Lower lobe of right lung (tissue), 2 donors: ENCODE measurements at regions not wholly inside any gene's neighbourhood (a gene's known extent, or its start where the extent isn't known, plus 50 kb on each side); places are given as distances from the start of the nearest gene placed in this dataset.

Source experiments
- ATAC-seq, 2 donors: fragments of 200-7000 bp; cut with Tn5 transposase; one replicate each; pipeline ENCODE4 v1.9.1; 2020 to 2022; ENCODE audit warnings: mild to moderate bottlenecking in 2 of 2, moderate library complexity in 2 of 2
- DNase-seq: peaks from one replicate; pipeline ENCODE4 v3.0.0-alpha.2; 2020
- H3K27ac ChIP-seq: fragments of 200-600 bp; one replicate; pipeline ENCODE4 v1.8.0; 2022
- H3K27me3 ChIP-seq: fragments of 200-600 bp; one replicate; pipeline ENCODE4 v1.8.0; 2022; ENCODE audit warnings: low read depth
- H3K36me3 ChIP-seq: fragments of 200-600 bp; one replicate; pipeline ENCODE4 v1.8.0; 2022; ENCODE audit warnings: mild to moderate bottlenecking
- H3K4me1 ChIP-seq: fragments of 200-600 bp; one replicate; pipeline ENCODE4 v1.8.0; 2022
- H3K4me3 ChIP-seq: fragments of 200-600 bp; one replicate; pipeline ENCODE4 v1.8.0; 2022; ENCODE audit warnings: mild to moderate bottlenecking
- H3K9me3 ChIP-seq: fragments of 200-600 bp; one replicate; pipeline ENCODE4 v1.8.0; 2022
- intact Hi-C: fragments of 100-400 bp; cut with DNase I; formaldehyde crosslinking; loops from one replicate; pipeline ENCODE4 v1.11.0; 2022
- TF ChIP-seq, protein P1 (sequence below): fragments of 200-600 bp; IDR thresholded peaks from one replicate; pipeline ENCODE4 v1.8.0; 2022; ENCODE audit warnings: antibody characterized with exemption, mild to moderate bottlenecking
- donor health status: DM: no; HTN: yes; CAD: no; lungs with severe emphysema.

DNA sequence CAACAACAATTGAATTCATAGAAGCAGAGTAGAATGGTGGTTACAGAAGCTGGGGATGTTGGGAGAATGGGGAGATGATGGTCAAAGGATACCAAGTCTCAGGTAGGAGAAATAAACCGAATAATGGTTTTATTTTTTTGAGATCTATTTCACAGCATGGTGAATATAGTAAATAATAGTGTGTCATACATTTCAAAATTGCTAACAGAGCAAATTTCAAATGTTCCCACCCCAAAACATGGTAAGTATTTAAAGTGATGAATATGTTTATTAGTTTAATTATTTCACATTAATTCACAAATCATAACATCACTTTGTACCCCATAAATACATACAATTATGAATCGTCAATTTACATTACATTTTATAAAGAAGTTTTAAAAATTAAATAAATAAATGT lies 72.7 kb upstream of the ATG10 start:
- H3K9me3 ChIP-seq: no peaks in the 10 kb centered on the region
- no peak overlapping the region for H3K27ac ChIP-seq
- no peak overlapping the region for H3K4me3 ChIP-seq
- H3K27me3 ChIP-seq: no peaks in the 10 kb centered on the region
- no peaks in the 10 kb centered on the region for H3K4me1 ChIP-seq
- TF ChIP-seq, protein P1, sequence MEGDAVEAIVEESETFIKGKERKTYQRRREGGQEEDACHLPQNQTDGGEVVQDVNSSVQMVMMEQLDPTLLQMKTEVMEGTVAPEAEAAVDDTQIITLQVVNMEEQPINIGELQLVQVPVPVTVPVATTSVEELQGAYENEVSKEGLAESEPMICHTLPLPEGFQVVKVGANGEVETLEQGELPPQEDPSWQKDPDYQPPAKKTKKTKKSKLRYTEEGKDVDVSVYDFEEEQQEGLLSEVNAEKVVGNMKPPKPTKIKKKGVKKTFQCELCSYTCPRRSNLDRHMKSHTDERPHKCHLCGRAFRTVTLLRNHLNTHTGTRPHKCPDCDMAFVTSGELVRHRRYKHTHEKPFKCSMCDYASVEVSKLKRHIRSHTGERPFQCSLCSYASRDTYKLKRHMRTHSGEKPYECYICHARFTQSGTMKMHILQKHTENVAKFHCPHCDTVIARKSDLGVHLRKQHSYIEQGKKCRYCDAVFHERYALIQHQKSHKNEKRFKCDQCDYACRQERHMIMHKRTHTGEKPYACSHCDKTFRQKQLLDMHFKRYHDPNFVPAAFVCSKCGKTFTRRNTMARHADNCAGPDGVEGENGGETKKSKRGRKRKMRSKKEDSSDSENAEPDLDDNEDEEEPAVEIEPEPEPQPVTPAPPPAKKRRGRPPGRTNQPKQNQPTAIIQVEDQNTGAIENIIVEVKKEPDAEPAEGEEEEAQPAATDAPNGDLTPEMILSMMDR: no peak
- ATAC-seq: no peak
- no peaks in the 10 kb centered on the region for H3K36me3 ChIP-seq
- intact Hi-C loops: no loop called here
- no peak for DNase-seq

- Histone ChIP-seq H3K4me1 (no peaks in the 10 kb centered on the region), H3K36me3 (no peaks in the 10 kb centered on the region), H3K9me3 (no peaks in the 10 kb centered on the region), H3K27ac (no peak overlapping the region), H3K27me3 (no peaks in the 10 kb centered on the region), H3K4me3 (no peak overlapping the region)
- intact Hi-C loops: no loop called here
- ATAC-seq (peak; percentile 69 to 73), DNase-seq (no peak)
- TF ChIP-seq, protein P1: no peak
These were observed 73.4 kb upstream of the ATG10 start for GRCh38 chr5:81898403-81898802.

- no peaks in the 10 kb centered on the region for H3K36me3 ChIP-seq
- H3K4me1 ChIP-seq: no peaks in the 10 kb centered on the region
- DNase-seq (no peak), ATAC-seq (no peak)
- no peak overlapping the region for H3K4me3 ChIP-seq
- intact Hi-C loops: no loop called here
- H3K27me3 ChIP-seq: no peaks in the 10 kb centered on the region
- H3K27ac ChIP-seq: no peak overlapping the region
- no peaks in the 10 kb centered on the region for H3K9me3 ChIP-seq
- TF ChIP-seq, protein P1: no peak
These were observed 75.1 kb upstream of the ATG10 start for GRCh38 chr5:81896764-81897163.

DNA sequence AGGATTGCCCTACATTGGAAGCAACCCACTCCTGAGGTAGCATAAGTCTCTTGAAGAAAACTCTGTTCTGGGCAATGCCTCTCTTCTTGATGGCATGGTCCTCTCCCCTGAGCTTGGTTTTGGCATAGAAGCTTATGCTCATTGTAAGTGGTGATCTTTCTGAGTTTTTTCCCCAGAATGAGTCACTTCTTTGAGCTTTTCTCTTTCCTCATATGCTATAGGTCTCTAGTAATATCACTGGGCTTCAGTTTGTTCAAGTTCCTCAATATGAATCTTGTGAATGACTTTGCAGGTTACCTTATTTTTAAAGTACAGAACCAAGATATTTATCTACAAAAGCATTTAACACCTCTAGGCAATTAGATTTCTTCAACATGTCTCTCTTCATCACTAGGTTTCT lies 76.5 kb upstream of the ATG10 start:
- DNase-seq: no peak
- no peak overlapping the region for H3K27ac ChIP-seq
- intact Hi-C loops: no loop called here
- H3K36me3 ChIP-seq: no peaks in the 10 kb centered on the region
- no peaks in the 10 kb centered on the region for H3K27me3 ChIP-seq
- TF ChIP-seq, protein P1: no peak
- ATAC-seq: peak in 1 of 2 donors; percentile 17
- H3K4me3 ChIP-seq: no peak overlapping the region
- H3K4me1 ChIP-seq: no peaks in the 10 kb centered on the region
- no peaks in the 10 kb centered on the region for H3K9me3 ChIP-seq

- Histone ChIP-seq H3K4me1 (no peaks in the 10 kb centered on the region), H3K4me3 (no peak overlapping the region), H3K27me3 (no peaks in the 10 kb centered on the region), H3K36me3 (no peaks in the 10 kb centered on the region), H3K27ac (no peak overlapping the region), H3K9me3 (no peaks in the 10 kb centered on the region)
- ATAC-seq: no peak
- DNase-seq: no peak
- TF ChIP-seq, protein P1: no peak
- intact Hi-C loops: no loop called here
These were observed 77.9 kb upstream of the ATG10 start for GRCh38 chr5:81893961-81894360.

- no peaks in the 10 kb centered on the region for H3K36me3 ChIP-seq
- no peaks in the 10 kb centered on the region for H3K27me3 ChIP-seq
- TF ChIP-seq, protein P1: no peak
- no peak overlapping the region for H3K4me3 ChIP-seq
- intact Hi-C loops: no loop called here
- no peak for DNase-seq
- H3K4me1 ChIP-seq: no peaks in the 10 kb centered on the region
- ATAC-seq: no peak
- no peaks in the 10 kb centered on the region for H3K9me3 ChIP-seq
- H3K27ac ChIP-seq: no peak overlapping the region
These were observed 87.0 kb upstream of the ATG10 start for GRCh38 chr5:81884871-81885270.
